Ramos (cell line): ENCODE measurements at regions not wholly inside any gene's neighbourhood (a gene's known extent, or its start where the extent isn't known, plus 50 kb on each side); places are given as distances from the start of the nearest gene placed in this dataset.

Experiments
- in situ Hi-C: fragments of 300-500 bp; cut with MboI; formaldehyde crosslinking; loops from one replicate; pipeline ENCODE4 v1.14.3; 2022; ENCODE audit warnings: low sequenced_read_pairs; ENCODE audit not compliant: unreplicated experiment

GRCh38 chr10:44435196-44435595 lies 50.3 kb upstream of the CXCL12 start:
- in situ Hi-C loops, result no loop called here

- in situ Hi-C loops, result no loop called here
These were observed 51.3 kb upstream of the CXCL12 start for GRCh38 chr10:44436240-44436639.

- in situ Hi-C loops, result no loop called here
These were observed 53.1 kb upstream of the CXCL12 start for GRCh38 chr10:44437840-44438511.

- in situ Hi-C loops, result no loop called here
These were observed 54.5 kb upstream of the CXCL12 start for GRCh38 chr10:44439239-44439957.

- in situ Hi-C loops, result no loop called here
These were observed 55.0 kb upstream of the CXCL12 start for GRCh38 chr10:44439958-44440244.

GRCh38 chr10:44457259-44457658 lies 72.4 kb upstream of the CXCL12 start:
- in situ Hi-C loops, result no loop called here

GRCh38 chr10:44458671-44459413 lies 73.9 kb upstream of the CXCL12 start:
- in situ Hi-C loops, result no loop called here

- in situ Hi-C loops, result no loop called here
These were observed 74.8 kb upstream of the CXCL12 start for GRCh38 chr10:44459671-44460070.

- in situ Hi-C loops, result no loop called here
These were observed 75.5 kb upstream of the CXCL12 start for GRCh38 chr10:44460416-44460815.

- in situ Hi-C loops, result no loop called here
These were observed 77.5 kb upstream of the CXCL12 start for GRCh38 chr10:44462338-44462914.

GRCh38 chr10:44463511-44464121 lies 78.7 kb upstream of the CXCL12 start:
- in situ Hi-C loops, result no loop called here

GRCh38 chr10:44464503-44464902 lies 79.6 kb upstream of the CXCL12 start:
- in situ Hi-C loops, result no loop called here

- in situ Hi-C loops, result no loop called here
These were observed 80.7 kb upstream of the CXCL12 start for GRCh38 chr10:44465401-44466115.

GRCh38 chr10:44466236-44466635 lies 81.3 kb upstream of the CXCL12 start:
- in situ Hi-C loops, result no loop called here

GRCh38 chr10:44467090-44467489 lies 82.2 kb upstream of the CXCL12 start:
- in situ Hi-C loops, result no loop called here

- in situ Hi-C loops, result no loop called here
These were observed 83.0 kb upstream of the CXCL12 start for GRCh38 chr10:44467900-44468299.

GRCh38 chr10:44468525-44468924 lies 83.6 kb upstream of the CXCL12 start:
- in situ Hi-C loops, result no loop called here

GRCh38 chr10:44468965-44469364 lies 84.1 kb upstream of the CXCL12 start:
- in situ Hi-C loops, result no loop called here

- in situ Hi-C loops, result no loop called here
These were observed 85.9 kb upstream of the CXCL12 start for GRCh38 chr10:44470784-44471183.

GRCh38 chr10:44471410-44471809 lies 86.5 kb upstream of the CXCL12 start:
- in situ Hi-C loops, result no loop called here
